ENCODE measurements at regions not wholly inside any gene's neighbourhood (a gene's known extent, or its start where the extent isn't known, plus 50 kb on each side); places are given as distances from the start of the nearest gene placed in this dataset.
"Not testable (repeated sequence)": the region's sequence is repeated elsewhere in the genome, so short reads cannot be mapped to it uniquely, and the experiment has no call there.

- no peak for TF ChIP-seq ZNF8 (CRISPR knock-in tag; IDR thresholded peaks at IDR 0.05)
- no peak for ATAC-seq
Observed at GRCh38 chr2:176892676-176893226, 319.8 kb upstream of the HNRNPA3 start.

GRCh38 chr2:176895158-176895557, 317.4 kb upstream of the HNRNPA3 start:
- no peak for ATAC-seq
- TF ChIP-seq TCF4 (CRISPR knock-in tag; IDR thresholded peaks at IDR 0.05; ENCODE audit: borderline replicate concordance) (no peak), ZNF565 (CRISPR knock-in tag; conservative IDR thresholded peaks at IDR 0.05; ENCODE audit: low read depth) (no peak), OSR1 (CRISPR knock-in tag; IDR thresholded peaks at IDR 0.05) (no peak), CSDC2 (CRISPR knock-in tag; IDR thresholded peaks at IDR 0.05) (no peak), ISL1 (CRISPR knock-in tag; IDR thresholded peaks at IDR 0.05) (no peak), BACH2 (CRISPR knock-in tag; IDR thresholded peaks at IDR 0.05; ENCODE audit: borderline replicate concordance) (no peak), ARNTL (CRISPR knock-in tag; IDR thresholded peaks at IDR 0.05; ENCODE audit: borderline replicate concordance, low read depth) (no peak), RARB (CRISPR knock-in tag; IDR thresholded peaks at IDR 0.05) (no peak), ZNF70 (CRISPR knock-in tag; IDR thresholded peaks at IDR 0.05) (no peak), ZNF8 (CRISPR knock-in tag; IDR thresholded peaks at IDR 0.05) (no peak), ZFP30 (CRISPR knock-in tag; IDR thresholded peaks at IDR 0.05) (no peak), GLIS3 (CRISPR knock-in tag; IDR thresholded peaks at IDR 0.05) (no peak)
- TF ChIP-seq, protein P1, sequence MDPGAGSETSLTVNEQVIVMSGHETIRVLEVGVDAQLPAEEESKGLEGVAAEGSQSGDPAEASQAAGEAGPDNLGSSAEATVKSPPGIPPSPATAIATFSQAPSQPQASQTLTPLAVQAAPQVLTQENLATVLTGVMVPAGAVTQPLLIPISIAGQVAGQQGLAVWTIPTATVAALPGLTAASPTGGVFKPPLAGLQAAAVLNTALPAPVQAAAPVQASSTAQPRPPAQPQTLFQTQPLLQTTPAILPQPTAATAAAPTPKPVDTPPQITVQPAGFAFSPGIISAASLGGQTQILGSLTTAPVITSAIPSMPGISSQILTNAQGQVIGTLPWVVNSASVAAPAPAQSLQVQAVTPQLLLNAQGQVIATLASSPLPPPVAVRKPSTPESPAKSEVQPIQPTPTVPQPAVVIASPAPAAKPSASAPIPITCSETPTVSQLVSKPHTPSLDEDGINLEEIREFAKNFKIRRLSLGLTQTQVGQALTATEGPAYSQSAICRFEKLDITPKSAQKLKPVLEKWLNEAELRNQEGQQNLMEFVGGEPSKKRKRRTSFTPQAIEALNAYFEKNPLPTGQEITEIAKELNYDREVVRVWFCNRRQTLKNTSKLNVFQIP (CRISPR knock-in tag; IDR thresholded peaks at IDR 0.05; ENCODE audit: borderline replicate concordance, low read depth) = no peak

GRCh38 chr2:176902454-176902853, 310.1 kb upstream of the HNRNPA3 start:
- ATAC-seq = no peak
- TF ChIP-seq ISL1 (CRISPR knock-in tag; IDR thresholded peaks at IDR 0.05) = no peak
- TF ChIP-seq BACH2 (CRISPR knock-in tag; IDR thresholded peaks at IDR 0.05; ENCODE audit: borderline replicate concordance) = no peak
- TF ChIP-seq PPARA (CRISPR knock-in tag; IDR thresholded peaks at IDR 0.05; ENCODE audit: borderline replicate concordance) = no peak
- TF ChIP-seq CSDC2 (CRISPR knock-in tag; IDR thresholded peaks at IDR 0.05) = no peak
- TF ChIP-seq ZNF8 (CRISPR knock-in tag; IDR thresholded peaks at IDR 0.05) = no peak
- TF ChIP-seq OSR1 (CRISPR knock-in tag; IDR thresholded peaks at IDR 0.05) = no peak
- TF ChIP-seq, protein P1 (CRISPR knock-in tag; IDR thresholded peaks at IDR 0.05; ENCODE audit: borderline replicate concordance, low read depth) = no peak
- TF ChIP-seq ZNF565 (CRISPR knock-in tag; conservative IDR thresholded peaks at IDR 0.05; ENCODE audit: low read depth) = no peak
- TF ChIP-seq SNAI2 (CRISPR knock-in tag; IDR thresholded peaks at IDR 0.05) = no peak
- no peak for TF ChIP-seq ESRRG (CRISPR knock-in tag; IDR thresholded peaks at IDR 0.05)
- TF ChIP-seq, protein P2, sequence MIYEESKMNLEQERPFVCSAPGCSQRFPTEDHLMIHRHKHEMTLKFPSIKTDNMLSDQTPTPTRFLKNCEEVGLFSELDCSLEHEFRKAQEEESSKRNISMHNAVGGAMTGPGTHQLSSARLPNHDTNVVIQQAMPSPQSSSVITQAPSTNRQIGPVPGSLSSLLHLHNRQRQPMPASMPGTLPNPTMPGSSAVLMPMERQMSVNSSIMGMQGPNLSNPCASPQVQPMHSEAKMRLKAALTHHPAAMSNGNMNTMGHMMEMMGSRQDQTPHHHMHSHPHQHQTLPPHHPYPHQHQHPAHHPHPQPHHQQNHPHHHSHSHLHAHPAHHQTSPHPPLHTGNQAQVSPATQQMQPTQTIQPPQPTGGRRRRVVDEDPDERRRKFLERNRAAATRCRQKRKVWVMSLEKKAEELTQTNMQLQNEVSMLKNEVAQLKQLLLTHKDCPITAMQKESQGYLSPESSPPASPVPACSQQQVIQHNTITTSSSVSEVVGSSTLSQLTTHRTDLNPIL (CRISPR knock-in tag; IDR thresholded peaks at IDR 0.05; ENCODE audit: low read depth) = no peak
- no peak for TF ChIP-seq ZFP3 (CRISPR knock-in tag; IDR thresholded peaks at IDR 0.05)

DNA sequence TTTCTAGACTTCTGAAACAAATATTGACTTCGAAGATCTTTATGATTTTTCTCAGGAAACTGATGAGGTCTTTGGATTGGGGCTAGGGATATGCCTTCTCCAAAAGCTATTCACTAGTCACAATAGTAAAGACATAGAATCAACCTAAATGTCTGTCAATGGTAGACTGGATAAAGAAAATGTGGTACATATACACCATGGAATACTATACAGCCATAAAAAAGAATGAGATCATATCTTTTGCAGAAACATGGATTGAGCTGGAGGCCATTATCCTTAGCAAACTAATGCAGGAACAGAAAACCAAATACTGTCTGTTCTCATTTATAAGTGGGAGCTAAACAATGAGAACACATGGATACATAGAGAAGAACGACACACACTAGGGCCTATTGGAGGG, 308.5 kb upstream of the HNRNPA3 start:
- TF ChIP-seq ZNF8 (CRISPR knock-in tag; IDR thresholded peaks at IDR 0.05) = peak; percentile 58
- not testable (repeated sequence) for ATAC-seq

DNA sequence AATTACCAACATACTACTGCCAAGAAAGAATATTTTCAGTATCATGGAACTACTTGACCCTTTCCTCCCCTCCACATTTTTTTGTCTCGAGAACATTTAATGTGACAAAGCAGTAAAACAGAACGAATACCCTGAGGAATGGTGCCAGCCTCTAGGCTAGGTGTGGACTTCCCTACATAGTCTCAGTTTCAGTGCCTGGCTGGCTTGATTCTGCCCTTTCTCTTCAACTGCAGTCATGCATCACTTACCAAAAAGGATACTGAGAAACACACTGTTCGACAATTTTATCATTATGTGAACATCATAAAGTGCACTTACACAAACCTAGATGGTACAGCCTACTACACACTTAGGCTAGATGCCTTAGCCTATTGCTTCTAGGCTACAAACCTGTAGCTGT, 305.3 kb upstream of the HNRNPA3 start:
- TF ChIP-seq SNAI2 (CRISPR knock-in tag; IDR thresholded peaks at IDR 0.05) = no peak
- ATAC-seq = no peak

DNA sequence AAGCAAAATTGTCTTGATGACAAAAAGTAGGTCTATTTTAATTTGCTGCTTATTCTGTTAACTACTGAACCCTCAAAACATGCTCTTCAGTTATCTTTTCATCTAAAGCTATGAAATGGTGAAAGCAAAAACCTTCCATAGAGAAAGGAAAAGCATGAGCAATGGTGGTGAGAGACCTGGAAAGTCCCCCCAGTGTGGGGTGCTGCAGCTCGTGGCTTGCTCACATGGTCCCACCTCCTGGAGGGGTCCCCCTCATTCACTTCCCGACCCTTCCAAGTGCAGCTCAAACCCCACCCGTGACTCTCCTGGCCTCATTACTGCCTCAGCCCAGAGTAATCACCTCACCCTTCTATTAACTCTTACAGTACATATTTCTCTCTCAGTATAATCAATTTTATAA, 301.8 kb upstream of the HNRNPA3 start:
- no peak for TF ChIP-seq ESRRG (CRISPR knock-in tag; IDR thresholded peaks at IDR 0.05)
- TF ChIP-seq PPARA (CRISPR knock-in tag; IDR thresholded peaks at IDR 0.05; ENCODE audit: borderline replicate concordance) = no peak
- no peak for TF ChIP-seq ZFP30 (CRISPR knock-in tag; IDR thresholded peaks at IDR 0.05)
- ATAC-seq = no peak

DNA sequence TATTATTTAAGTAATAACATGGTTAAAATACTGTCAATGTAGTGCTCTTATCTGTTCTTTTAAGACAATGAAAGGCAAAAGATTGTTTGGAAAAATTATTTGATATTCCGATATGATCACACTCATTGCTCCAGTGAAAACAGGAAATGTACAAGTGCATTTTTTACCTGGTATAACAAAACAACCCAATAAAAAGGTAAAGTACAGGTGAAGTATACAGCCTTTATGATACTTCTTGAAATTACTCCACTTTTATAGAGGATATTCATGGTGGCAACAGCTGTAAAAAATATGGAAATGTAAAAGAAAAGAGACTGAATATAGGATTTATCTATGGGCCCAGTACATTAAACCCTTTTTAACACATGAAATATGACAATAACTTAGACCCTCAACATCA, 298.6 kb upstream of the HNRNPA3 start:
- no peak for ATAC-seq
- no peak for TF ChIP-seq CSDC2 (CRISPR knock-in tag; IDR thresholded peaks at IDR 0.05)
- no peak for TF ChIP-seq ISL1 (CRISPR knock-in tag; IDR thresholded peaks at IDR 0.05)
- no peak for TF ChIP-seq ESRRG (CRISPR knock-in tag; IDR thresholded peaks at IDR 0.05)
- TF ChIP-seq SNAI2 (CRISPR knock-in tag; IDR thresholded peaks at IDR 0.05) = no peak
- no peak for TF ChIP-seq PATZ1 (CRISPR knock-in tag; IDR thresholded peaks at IDR 0.05; ENCODE audit: borderline replicate concordance)
- TF ChIP-seq TCF4 (CRISPR knock-in tag; IDR thresholded peaks at IDR 0.05; ENCODE audit: borderline replicate concordance) = no peak
- no peak for TF ChIP-seq TSHZ2 (CRISPR knock-in tag; IDR thresholded peaks at IDR 0.05)
- TF ChIP-seq BACH2 (CRISPR knock-in tag; IDR thresholded peaks at IDR 0.05; ENCODE audit: borderline replicate concordance) = no peak
- TF ChIP-seq ZFP3 (CRISPR knock-in tag; IDR thresholded peaks at IDR 0.05) = no peak
- TF ChIP-seq ZNF565 (CRISPR knock-in tag; conservative IDR thresholded peaks at IDR 0.05; ENCODE audit: low read depth) = no peak
- no peak for TF ChIP-seq TOX (CRISPR knock-in tag; IDR thresholded peaks at IDR 0.05; ENCODE audit: borderline replicate concordance)
- no peak for TF ChIP-seq ARNTL (CRISPR knock-in tag; IDR thresholded peaks at IDR 0.05; ENCODE audit: borderline replicate concordance, low read depth)
